LNCAP (cell line): ENCODE measurements at regions not wholly inside any gene's neighbourhood (a gene's known extent, or its start where the extent isn't known, plus 50 kb on each side); places are given as distances from the start of the nearest gene placed in this dataset.

Experiments used
- CTCF ChIP-seq: fragments of 450-650 bp; IDR thresholded peaks from 2 replicates; pipeline ENCODE4 v1.5.1; 2017; ENCODE audit warnings: mild to moderate bottlenecking

GRCh38 chr12:25644979-25645378 lies 91.9 kb upstream of the LMNTD1 start:
- no peak for TF ChIP-seq CTCF

GRCh38 chr12:25645427-25645826 lies 92.3 kb upstream of the LMNTD1 start:
- TF ChIP-seq CTCF, result no peak

GRCh38 chr12:25651931-25652330 lies 98.8 kb upstream of the LMNTD1 start:
- TF ChIP-seq CTCF, result no peak

DNA sequence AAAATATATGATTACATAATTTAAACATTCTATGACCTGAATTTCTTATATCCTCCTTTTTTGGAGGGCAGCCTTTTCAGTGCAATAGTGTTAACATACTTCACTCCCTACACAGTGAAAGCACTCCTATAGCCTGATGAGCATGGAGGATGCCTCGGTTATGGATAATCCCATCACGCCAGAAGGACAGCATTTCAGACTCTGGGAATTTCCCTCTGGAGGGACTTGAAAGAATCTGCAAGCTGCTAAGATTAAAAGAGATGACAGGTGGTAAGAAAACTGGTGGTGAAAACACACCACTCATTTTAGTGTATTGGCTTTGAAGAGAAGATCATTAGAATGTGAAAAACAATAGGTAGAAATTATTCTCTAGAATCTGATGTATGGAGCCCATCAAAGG lies 99.3 kb upstream of the LMNTD1 start:
- TF ChIP-seq CTCF, result no peak

- TF ChIP-seq CTCF, result no peak
Observed at GRCh38 chr12:25653487-25654175, 100.5 kb upstream of the LMNTD1 start.

DNA sequence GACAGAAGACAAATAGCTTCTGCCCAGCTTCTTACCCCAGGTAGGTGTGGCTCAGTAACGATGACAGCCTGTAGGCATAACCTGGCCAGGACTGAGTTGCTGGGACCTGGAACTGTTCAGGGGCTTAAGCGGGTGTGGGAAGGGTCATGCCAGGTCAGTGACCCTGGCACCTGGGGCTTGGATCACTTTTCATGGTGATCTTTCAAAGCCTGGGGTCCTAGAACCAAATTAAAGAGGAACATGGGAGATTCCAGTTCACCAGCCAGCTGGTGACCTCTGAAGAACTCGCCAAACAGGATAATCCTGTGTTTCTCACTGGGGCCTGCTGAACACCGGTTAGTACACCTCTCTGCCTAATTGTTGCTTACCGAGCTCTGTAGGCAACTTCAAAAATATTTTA lies 102.6 kb upstream of the LMNTD1 start:
- no peak for TF ChIP-seq CTCF

DNA sequence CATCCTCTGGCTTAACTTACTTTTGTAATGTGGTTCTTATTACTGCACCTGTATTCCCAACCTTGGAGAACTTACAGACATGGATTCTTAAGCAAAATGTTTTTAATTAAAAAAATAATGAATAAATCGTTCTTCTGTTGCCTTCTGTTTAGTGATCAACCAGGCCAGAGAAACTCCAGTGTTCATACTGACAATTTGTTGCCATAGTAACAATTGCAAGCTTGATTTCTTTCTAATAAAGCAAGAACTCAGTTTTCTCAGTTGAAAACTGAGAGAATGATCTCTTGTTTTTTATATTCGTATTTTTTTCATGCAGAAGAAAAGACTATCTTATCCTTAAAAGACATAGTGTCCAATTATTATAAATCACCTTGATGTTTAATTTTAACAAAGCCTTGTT lies 106.5 kb upstream of the LMNTD1 start:
- no peak for TF ChIP-seq CTCF
